NCI-H1105 treated with DMSO at 0.1 percent for 48 hours (cell line): ENCODE measurements at regions not wholly inside any gene's neighbourhood (a gene's known extent, or its start where the extent isn't known, plus 50 kb on each side); places are given as distances from the start of the nearest gene placed in this dataset.

Experiments
- DNase-seq: peaks from one replicate; lab custom pipeline; 2025; lab: John Stamatoyannopoulos, UW

- DNase-seq: no peak
These were observed 1167.4 kb downstream of the BRD1 start for GRCh38 chr22:48660104-48660789.

- no peak for DNase-seq
These were observed 1168.2 kb downstream of the BRD1 start for GRCh38 chr22:48659404-48659996.

- DNase-seq: no peak
These were observed 1168.8 kb downstream of the BRD1 start for GRCh38 chr22:48658871-48659270.

- DNase-seq: no peak
These were observed 1169.4 kb downstream of the BRD1 start for GRCh38 chr22:48658246-48658645.

DNA sequence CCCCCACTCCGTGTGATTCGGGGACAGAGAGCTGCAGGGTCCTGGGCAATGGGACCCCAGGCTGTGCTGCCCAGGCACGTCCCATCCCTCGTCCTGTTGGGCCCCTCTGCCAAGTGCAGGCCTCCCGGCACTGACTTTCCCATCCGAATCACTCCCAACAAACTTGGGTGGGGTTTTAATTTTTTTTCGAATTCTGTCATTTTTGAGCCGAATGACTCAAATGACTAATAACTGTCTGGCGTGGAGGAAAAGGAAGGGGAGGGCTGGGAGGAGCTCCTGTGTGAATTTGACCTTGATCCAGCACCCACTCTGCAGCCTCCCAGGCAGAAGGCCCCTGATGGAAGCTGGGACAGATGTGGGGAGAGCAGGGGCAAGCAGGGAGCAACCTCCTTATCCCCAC is 1173.2 kb downstream of the BRD1 start:
- no peak for DNase-seq

GRCh38 chr22:48653929-48654328 is 1173.7 kb downstream of the BRD1 start:
- DNase-seq: no peak

GRCh38 chr22:48653306-48653705 is 1174.4 kb downstream of the BRD1 start:
- DNase-seq: no peak

GRCh38 chr22:48652796-48653195 is 1174.9 kb downstream of the BRD1 start:
- no peak for DNase-seq

- DNase-seq: peak; percentile 0
These were observed 1175.6 kb downstream of the BRD1 start for GRCh38 chr22:48651981-48652538.

DNA sequence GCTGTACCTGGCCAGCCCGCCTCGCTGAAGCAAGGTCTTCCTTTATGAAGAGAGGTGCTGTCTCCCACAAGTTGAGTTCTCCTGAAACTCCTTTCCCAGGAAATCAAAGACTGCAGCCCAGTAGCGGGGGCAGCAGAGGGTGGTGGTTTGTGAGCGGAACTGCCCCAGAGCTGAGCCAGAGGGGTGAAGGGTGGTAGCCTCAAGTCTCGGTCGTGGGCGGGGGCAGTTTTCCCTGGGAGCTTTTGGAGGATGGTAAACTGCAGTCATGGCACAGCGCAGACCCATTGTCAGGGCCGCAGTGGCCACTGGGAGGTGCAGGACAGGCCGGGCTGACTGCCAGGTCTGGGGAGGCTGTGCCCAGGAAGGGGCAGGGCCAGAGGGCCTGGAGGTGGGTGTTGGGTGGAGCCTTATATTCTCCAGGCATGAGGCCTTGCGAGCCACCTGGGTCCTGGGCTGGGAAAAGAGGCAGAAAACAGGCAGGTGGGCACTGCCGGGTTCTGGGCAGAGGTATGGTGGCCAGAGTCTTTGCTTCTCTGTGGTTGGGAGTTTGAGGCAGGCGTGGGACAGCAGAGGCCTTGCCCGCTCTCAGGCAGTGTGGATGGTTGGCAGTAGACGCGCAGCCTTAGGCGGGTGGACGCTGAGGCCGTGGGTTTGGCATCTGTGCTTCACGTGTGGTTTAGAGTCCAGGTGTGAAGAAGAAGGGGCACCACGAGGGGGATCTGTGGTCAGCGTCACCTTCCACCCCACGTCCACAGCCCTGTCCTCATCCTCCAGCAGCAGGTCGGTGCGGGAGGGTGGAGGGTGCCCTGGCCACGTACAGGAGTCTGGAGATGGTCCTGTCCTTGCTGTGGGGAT is 1176.4 kb downstream of the BRD1 start:
- DNase-seq: no peak

GRCh38 chr22:48650323-48651035 is 1177.2 kb downstream of the BRD1 start:
- DNase-seq: no peak

DNA sequence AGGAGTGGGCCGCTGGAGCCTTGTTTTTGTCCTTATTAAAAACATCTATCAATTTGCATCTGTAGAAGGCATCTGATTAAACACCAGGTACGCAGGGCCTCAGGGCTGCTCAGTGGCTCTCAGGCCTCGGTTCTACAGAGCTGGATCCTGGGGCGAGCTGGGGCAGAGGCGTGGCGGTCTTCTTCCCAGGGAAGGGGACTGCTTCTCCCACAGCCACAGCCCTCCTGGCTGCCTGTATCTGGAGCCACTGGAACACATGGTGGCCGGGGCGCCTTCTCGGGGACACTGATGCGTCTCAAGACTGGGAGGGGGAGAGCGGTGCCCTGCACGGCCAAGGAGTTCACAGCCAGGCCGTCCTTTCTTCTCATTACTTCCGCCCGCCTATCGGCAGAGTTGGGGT is 1178.2 kb downstream of the BRD1 start:
- DNase-seq: no peak

- no peak for DNase-seq
These were observed 1178.6 kb downstream of the BRD1 start for GRCh38 chr22:48649031-48649430.

DNA sequence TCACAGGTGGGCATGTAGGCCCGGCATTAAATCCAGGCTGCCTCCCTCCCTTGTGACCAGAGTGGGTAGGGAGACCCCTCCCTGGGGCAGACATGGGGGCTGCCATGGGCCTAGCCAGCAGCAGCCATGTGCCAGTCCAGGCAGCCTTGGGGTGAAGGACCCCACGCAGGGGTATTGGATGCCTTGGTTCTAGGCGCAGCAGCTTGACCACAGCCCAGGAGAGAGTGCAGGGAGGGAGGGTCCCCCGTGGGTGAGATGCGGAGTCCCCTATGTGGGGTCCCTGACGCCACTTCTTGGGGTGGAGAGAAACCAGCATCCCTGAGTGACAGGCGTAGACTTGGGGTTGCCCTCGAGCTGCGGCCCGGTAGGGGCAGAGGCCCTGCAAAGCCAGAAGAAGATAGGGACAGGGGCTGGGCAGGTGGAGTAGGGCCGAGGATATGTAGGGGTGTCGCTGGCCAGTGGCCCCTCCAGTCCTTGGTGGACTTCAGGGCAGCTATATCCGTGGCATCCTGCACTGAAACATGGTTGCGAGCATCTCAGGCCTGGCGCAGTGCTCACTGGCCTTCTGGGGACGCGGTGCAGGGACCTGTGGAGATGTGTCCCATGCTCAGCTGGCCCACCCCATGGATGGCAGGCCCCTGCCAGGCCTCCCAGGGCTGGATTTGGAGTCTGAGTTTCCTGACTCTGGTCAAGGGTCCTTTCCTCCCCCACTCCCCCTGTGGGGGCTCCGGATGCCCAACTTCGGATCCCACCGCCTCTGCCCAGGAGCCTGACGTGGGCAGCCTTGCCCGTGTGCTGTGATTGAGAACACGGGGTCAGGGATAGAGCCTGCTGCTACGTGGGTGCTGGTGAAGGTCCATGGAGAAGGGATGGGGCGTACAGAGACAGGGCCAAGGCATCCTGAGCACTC is 1179.8 kb downstream of the BRD1 start:
- peak; percentile 10 for DNase-seq

- no peak for DNase-seq
These were observed 1180.6 kb downstream of the BRD1 start for GRCh38 chr22:48647051-48647450.

DNA sequence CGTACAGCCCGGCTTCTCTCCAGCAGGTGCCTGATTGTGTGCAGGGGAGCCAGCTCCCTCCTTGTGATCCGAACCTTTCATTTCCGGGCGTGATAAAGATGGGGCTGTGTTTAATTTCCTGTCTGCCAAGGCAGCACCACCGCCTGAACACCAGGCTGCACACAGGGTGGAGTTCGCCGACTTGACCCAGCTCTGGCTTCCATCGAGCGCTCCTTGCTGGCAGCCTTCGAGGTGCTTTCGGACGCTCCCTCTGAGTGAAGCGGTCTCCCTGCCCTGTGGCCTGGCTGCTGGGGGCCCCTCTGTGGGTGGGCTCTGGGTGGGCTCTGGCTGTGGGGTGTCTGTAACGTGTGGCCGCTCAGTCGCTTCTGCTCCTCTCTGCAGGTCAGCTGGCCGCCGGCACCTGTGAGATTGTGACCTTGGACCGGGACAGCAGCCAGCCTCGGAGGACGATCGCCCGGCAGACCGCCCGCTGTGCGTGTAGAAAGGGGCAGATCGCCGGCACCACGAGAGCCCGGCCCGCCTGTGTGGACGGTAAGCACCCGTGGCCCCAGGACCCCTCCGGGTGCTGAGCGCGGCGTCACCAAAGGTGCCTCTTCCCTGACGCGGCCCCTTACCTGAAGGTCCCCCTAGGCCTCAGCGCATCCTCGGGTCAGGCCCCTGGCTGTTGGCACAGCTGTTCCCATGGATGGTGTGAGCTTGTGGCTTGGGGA is 1181.3 kb downstream of the BRD1 start:
- DNase-seq: no peak

DNA sequence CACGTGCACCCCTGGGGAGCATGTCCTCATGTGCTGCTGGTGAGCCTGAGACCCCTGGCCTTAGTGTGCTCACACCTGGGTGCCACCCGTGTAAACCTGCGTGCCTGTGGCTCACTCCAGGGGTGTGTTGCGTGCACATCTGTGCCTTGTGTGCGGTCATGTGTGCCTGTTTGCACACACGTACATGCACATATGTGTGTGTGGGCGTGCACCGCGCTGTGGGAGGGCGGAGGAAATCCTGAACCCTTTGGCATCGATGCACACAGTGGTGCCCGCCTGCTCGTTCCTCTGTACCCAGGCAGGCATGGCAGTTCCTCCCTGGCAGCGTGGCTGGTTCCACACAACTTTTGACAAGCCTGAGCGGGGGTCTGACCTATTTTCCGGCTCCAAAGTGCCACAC is 1181.9 kb downstream of the BRD1 start:
- no peak for DNase-seq

GRCh38 chr22:48644997-48645396 is 1182.7 kb downstream of the BRD1 start:
- peak; percentile 47 for DNase-seq

GRCh38 chr22:48644108-48644507 is 1183.6 kb downstream of the BRD1 start:
- DNase-seq: no peak

GRCh38 chr22:48643066-48643731 is 1184.5 kb downstream of the BRD1 start:
- DNase-seq: no peak
